ENCODE measurements at regions not wholly inside any gene's neighbourhood (a gene's known extent, or its start where the extent isn't known, plus 50 kb on each side); places are given as distances from the start of the nearest gene placed in this dataset.

DNA sequence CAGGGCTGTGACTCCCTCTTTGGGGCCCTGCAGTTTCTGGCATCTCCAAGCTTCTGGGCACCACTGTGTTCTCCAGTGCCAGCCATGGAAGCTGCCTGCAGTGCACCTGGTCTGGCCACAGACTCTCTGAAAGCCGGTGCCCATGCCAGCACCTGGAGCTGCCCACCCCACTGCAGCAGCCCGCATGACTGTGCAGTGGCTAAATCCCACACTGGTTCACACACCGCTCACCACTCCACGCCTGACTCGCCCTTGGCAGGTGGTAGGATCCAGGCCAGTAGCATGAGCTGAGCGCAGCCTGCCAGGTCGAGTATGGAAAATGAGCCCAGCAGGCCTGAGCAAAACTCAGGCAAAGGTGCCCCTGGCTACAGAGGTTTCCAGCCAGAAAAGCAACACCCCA is 72.8 kb upstream of the INTU start:
- TF ChIP-seq, protein P1, sequence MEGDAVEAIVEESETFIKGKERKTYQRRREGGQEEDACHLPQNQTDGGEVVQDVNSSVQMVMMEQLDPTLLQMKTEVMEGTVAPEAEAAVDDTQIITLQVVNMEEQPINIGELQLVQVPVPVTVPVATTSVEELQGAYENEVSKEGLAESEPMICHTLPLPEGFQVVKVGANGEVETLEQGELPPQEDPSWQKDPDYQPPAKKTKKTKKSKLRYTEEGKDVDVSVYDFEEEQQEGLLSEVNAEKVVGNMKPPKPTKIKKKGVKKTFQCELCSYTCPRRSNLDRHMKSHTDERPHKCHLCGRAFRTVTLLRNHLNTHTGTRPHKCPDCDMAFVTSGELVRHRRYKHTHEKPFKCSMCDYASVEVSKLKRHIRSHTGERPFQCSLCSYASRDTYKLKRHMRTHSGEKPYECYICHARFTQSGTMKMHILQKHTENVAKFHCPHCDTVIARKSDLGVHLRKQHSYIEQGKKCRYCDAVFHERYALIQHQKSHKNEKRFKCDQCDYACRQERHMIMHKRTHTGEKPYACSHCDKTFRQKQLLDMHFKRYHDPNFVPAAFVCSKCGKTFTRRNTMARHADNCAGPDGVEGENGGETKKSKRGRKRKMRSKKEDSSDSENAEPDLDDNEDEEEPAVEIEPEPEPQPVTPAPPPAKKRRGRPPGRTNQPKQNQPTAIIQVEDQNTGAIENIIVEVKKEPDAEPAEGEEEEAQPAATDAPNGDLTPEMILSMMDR (IDR thresholded peaks at IDR 0.05): no peak
- no peak for TF ChIP-seq ZFX (IDR thresholded peaks at IDR 0.05; ENCODE audit: borderline replicate concordance)

Data from 22Rv1 (cell line).